NOMO-1 treated with DMSO at 0.1 percent for 48 hours (cell line): ENCODE measurements at regions not wholly inside any gene's neighbourhood (a gene's known extent, or its start where the extent isn't known, plus 50 kb on each side); places are given as distances from the start of the nearest gene placed in this dataset.
"Not testable (repeated sequence)": the region's sequence is repeated elsewhere in the genome, so short reads cannot be mapped to it uniquely, and the experiment has no call there.

Experiments
- DNase-seq: peaks from one replicate; lab custom pipeline; 2025; ENCODE audit not compliant: unreplicated experiment; lab: John Stamatoyannopoulos, UW

DNA sequence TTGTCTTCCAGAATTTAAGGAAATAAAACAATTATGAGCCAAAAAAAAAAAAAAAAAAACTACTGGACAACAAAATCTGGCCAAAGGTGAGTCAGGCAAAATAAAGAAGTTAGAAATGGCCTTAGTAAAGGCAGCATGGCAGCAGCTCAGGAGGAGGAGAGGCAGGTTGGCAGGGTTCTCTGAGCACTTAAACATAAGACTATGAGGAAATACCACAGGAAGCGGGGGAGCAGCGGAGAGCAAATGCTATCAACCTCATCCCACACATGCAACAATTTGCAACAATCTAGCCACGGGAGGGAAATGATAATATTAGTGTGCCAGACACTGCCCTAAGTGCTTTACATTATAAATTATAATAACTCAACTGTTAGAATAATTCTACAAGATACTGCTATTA lies 247.3 kb upstream of the NSMCE3 start:
- no peak for DNase-seq

- no peak for DNase-seq
These were observed 245.3 kb upstream of the NSMCE3 start for GRCh38 chr15:29514926-29515325.

- no peak for DNase-seq
These were observed 242.0 kb upstream of the NSMCE3 start for GRCh38 chr15:29511663-29512062.

GRCh38 chr15:29505535-29505934 lies 235.9 kb upstream of the NSMCE3 start:
- DNase-seq = not testable (repeated sequence)

GRCh38 chr15:29490747-29491471 lies 221.3 kb upstream of the NSMCE3 start:
- no peak for DNase-seq

- DNase-seq = no peak
These were observed 211.3 kb upstream of the NSMCE3 start for GRCh38 chr15:29480949-29481348.

DNA sequence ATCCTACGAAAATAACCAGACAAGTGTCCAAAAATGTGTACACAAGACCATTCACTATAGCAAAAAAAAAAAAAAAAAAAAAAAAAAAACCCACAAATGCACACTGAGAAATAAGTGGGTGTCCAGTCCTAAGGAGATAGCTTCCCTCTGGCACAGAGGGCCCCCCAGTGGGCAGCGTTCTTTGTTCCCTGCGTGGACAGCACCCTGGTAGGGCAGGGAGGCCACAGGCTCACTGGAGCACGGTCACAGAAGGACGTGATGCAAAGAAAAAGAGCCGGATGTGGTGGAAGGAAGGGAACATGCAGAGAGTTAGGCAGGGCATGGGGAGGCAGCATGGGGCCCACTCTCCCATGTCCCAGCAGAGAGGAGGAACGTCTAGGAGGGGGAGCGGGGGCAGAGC lies 210.7 kb upstream of the NSMCE3 start:
- DNase-seq = no peak

GRCh38 chr15:29477256-29477655 lies 207.6 kb upstream of the NSMCE3 start:
- no peak for DNase-seq

DNA sequence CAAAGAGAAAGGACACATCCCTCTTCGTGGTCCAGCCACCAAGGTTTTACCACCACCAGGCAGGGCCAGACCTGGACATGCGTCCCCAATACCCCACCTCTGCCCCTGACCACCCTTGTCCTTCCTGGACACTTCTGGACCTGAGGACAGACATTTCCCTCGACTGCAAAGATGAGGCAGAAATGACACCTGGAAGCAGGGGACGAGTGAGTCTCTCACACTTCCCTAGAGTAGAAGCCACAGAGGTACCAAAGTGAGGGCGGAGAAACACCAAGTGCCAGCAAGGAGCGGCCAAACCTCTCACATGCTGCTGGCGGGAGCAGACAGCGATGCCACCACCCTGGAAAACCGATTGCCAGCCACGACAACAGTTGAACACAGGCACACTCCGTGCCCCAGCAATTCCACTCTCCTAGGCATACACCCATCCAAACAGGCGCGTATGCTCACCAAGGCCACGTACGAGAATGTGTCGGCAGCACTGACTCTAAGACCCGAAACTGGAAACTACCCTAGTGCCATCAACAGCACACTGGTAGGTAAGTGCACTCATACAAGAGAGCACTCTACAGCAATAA lies 207.0 kb upstream of the NSMCE3 start:
- no peak for DNase-seq

GRCh38 chr15:29475096-29475495 lies 205.5 kb upstream of the NSMCE3 start:
- DNase-seq = no peak

- no peak for DNase-seq
These were observed 204.0 kb upstream of the NSMCE3 start for GRCh38 chr15:29473621-29474105.

- DNase-seq = no peak
These were observed 203.4 kb upstream of the NSMCE3 start for GRCh38 chr15:29472901-29473445.

DNA sequence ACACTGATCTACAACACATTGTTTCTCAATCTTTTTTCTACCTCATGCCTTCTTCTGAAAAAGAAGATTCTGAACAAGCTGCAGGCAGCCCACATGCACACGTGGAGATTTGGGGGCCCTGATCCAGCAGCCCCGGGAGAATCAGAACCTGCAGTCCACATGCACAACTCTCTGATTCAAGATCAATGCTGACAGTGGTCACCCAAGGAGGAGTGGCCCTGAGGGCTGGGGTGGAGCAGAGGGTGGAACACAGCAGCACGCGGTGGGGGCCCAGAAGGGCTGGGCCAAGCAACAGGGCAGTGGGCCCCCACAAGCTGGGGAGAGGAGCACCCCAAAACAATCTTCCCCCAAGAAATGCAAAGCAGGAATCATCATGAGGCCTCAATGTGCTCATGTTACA lies 202.1 kb upstream of the NSMCE3 start:
- no peak for DNase-seq

DNA sequence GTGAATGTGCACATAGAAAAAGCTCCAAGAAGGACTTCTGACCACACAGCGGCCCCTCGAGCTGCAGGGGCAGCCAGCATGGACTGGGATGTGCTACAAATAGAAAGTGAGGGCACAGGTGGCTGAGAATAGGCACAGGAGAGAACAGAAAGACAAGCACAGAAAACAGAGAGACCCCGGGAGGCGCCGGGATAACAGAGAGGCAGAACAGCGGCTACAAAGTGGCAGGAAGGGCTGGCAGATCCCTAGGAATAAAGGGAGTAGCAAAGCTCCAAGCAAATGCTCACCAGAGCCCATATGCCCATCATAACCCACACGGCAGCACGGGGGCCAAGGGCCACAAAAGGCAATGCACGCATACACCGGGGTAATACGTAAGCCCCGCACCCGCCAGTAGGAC lies 201.7 kb upstream of the NSMCE3 start:
- no peak for DNase-seq

- DNase-seq = no peak
These were observed 201.2 kb upstream of the NSMCE3 start for GRCh38 chr15:29470794-29471193.

- no peak for DNase-seq
These were observed 200.7 kb upstream of the NSMCE3 start for GRCh38 chr15:29470311-29470710.

DNA sequence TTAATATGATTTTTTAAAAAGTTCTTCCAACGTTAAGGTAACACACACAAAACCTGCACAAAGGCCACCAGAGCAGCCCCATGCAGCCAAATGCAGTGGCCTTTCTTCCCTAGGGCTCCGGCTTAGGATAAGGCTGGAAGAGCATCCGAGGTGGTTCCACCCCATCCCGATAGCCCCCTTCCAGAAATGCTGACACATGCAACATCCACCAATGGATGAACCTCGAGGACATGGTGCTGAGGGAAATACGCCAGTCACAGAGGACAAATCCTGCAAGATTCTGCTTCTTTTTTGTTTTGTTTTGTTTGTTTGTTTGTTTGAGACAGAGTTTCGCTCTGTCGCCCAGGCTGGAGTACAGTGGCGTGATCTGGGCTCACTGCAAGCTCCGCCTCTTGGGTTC lies 199.3 kb upstream of the NSMCE3 start:
- DNase-seq = no peak

DNA sequence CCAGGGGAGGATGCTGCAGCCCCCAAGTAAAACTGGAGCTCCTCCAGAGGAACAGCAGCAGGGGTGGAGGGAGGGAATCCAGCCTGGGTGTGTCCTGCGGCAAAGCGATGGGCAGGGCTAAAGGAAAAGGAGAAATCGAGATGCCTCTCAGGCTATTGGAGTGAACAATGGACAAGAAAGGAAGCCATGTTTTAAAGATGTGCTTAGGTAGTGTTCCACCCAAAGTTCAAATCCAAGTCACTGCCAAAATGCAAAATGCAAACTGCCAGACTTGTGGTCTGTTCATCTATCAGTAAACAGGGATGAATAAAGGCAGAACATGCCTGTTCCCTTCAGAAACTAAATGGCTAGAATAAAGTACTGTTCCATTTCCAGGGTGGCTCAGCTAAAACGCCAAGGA lies 197.5 kb upstream of the NSMCE3 start:
- DNase-seq = no peak

DNA sequence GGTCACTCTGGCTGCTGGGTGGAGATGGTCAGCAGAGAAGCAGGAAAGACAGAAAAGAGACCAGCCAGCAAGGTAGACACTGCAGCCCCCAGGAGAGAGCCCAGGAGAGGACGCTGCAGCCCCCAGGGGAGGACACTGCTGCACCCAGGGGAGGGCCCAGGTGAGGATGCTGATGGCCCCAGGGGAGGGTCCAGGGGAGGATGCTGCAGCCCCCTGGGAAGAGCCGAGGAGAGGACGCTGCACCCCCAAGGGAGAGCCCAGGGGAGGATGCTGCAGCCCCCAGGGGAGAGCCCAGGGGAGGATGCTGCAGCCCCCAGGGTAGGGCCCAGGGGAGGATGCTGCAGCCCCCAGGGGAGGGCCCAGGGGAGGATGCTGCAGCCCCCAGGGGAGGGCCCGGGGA lies 196.7 kb upstream of the NSMCE3 start:
- DNase-seq = no peak

DNA sequence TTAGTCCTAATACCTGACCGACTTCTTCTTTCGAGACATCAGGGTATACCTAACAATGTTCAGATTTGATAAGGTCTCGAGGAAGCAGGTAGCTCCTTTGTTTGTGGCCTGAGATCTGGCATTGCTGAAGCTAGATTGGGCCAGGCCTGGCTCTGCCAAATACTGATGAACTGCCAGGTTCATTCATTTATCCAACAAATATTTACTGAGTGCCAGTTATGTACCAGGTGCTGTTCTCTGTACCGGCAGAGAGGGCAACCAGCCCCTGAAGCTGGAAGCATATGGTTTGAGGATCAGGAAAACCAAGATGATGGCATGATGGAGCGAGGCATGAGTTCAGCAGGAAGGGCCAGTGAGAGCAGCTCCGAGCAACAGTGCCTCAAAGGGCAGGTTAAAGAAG lies 196.2 kb upstream of the NSMCE3 start:
- DNase-seq = no peak

DNA sequence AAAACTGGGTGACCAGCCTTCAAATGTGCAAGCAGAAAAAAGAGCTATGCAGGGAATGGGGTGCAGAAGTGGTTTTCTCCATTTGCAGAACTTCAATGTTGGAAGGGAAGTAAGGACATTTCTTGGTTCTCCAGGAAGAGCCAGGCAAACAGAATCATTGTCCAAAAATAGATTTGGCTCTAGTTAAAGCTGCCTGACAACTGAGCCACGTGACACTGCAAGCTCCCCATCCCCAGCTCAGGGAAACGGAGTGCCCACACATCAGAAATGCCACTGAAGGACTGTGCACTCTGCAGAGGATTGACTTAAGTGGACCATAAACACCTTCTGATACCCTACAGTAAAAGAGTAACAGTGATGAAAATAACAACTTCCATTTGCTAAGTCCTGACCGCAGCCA lies 195.6 kb upstream of the NSMCE3 start:
- no peak for DNase-seq

DNA sequence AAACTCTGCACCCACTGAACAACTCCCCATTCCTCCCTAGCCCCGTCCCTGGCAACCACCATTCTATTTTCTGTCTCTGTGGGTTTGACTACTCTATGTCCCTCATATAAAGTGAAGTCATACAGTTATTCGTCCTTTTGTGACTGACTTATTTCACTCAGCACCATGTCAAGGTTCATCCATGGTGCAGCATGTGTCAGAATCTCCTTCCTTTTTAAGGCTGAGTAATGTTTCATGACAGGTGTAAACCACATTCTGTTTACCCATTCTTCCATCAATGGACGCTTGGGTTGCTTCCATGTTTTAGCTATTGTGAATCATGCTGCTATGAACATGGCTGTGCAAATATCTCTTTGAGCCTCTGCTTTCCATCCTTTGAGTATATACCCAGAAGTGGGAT lies 192.3 kb upstream of the NSMCE3 start:
- no peak for DNase-seq

- no peak for DNase-seq
These were observed 188.7 kb upstream of the NSMCE3 start for GRCh38 chr15:29458361-29458760.
